ENCODE measurements at regions not wholly inside any gene's neighbourhood (a gene's known extent, or its start where the extent isn't known, plus 50 kb on each side); places are given as distances from the start of the nearest gene placed in this dataset.

DNA sequence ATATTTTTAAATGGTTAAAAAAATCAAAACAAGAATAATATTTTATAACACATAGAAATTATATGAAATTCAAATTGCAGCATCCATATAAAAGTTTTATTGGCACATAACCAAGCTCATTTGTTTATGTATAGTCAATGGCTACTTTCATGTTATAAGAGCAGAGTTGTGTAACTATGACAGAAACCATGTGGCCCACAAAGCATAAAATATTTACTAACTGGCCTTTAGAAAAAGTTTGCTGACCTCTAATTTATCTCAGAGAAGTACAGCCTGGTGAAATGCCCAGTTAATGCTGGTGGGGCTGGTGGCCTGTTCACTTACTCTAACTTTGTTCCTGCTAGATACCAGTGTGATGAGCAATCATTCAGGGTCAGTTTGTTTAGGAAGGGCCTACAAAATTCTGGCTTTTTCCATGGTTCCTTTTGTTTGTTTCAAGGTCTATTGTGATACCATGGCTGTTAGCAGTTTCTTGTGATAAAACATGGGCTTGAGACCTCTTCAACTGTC, 104.6 kb downstream of the PPP1R2C start:
- Histone ChIP-seq H3K4me1 (no peaks in the 10 kb centered on the region), H3K4me3 (ENCODE audit: low read depth, low read length) (no peak overlapping the region), H3K9me3 (no peaks in the 10 kb centered on the region), H3K36me3 (no peaks in the 10 kb centered on the region), H3K27me3 (no peaks in the 10 kb centered on the region)
- no peak for DNase-seq
- no peak for TF ChIP-seq CTCF (IDR thresholded peaks at IDR 0.05; ENCODE audit: low read depth, low read length)

GRCh38 chrX:42664680-42665079, 113.3 kb downstream of the PPP1R2C start:
- Histone ChIP-seq H3K27me3 (no peaks in the 10 kb centered on the region), H3K4me1 (no peaks in the 10 kb centered on the region), H3K36me3 (no peaks in the 10 kb centered on the region), H3K4me3 (ENCODE audit: low read depth, low read length) (no peak overlapping the region), H3K9me3 (no peaks in the 10 kb centered on the region)
- no peak for TF ChIP-seq CTCF (IDR thresholded peaks at IDR 0.05; ENCODE audit: low read depth, low read length)
- DNase-seq, result no peak

DNA sequence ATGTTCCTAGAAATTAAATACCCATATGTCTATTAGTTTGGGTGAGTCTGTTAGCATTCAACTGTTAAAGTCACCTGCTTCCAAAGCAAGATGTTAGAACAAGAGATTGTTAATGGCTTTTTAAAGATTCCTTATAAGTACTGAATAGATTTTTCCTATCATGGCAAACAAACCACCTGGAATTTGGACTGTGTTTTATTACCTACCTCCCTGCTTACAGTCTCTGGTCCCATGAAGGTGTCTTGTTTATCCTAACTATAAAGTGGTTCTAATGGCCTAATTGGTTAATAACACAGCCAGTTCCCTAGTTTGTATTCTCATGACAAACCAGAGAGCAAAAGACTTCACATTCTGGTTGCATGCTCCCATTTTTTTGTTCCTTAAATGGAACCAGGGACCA, 149.5 kb downstream of the PPP1R2C start:
- H3K27me3 ChIP-seq, result no peaks in the 10 kb centered on the region

DNA sequence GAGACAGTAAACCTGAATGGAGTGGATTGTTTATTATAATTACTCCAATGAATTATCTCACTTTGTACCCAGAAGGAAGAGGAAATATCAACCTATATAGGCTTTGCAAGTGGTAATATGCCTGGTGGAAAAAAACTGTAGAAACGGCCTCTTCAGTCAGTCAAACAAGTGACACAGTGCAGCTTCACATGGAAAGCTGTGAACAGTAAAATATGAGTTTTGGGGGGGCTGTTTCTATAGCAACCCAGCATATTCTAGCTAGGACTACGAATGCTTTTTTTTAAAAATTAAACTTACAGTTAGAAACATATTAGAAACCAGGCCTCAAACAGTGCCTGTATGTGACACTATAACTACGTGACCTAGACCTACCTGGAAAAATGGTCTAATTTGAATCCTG, 150.1 kb downstream of the PPP1R2C start:
- DNase-seq, result no peak
- no peaks in the 10 kb centered on the region for H3K9me3 ChIP-seq
- TF ChIP-seq CTCF (IDR thresholded peaks at IDR 0.05; ENCODE audit: low read depth, low read length), result no peak
- no peak overlapping the region for H3K4me3 ChIP-seq (ENCODE audit: low read depth, low read length)
- H3K36me3 ChIP-seq, result no peaks in the 10 kb centered on the region
- H3K4me1 ChIP-seq, result no peaks in the 10 kb centered on the region
- no peaks in the 10 kb centered on the region for H3K27me3 ChIP-seq

More for the DNA sequence above, 149.5 kb downstream of the PPP1R2C start:
- Histone ChIP-seq H3K9me3 (no peaks in the 10 kb centered on the region), H3K4me3 (ENCODE audit: low read depth, low read length) (no peak overlapping the region), H3K4me1 (no peaks in the 10 kb centered on the region), H3K36me3 (no peaks in the 10 kb centered on the region)
- DNase-seq, result no peak
- no peak for TF ChIP-seq CTCF (IDR thresholded peaks at IDR 0.05; ENCODE audit: low read depth, low read length)

DNA sequence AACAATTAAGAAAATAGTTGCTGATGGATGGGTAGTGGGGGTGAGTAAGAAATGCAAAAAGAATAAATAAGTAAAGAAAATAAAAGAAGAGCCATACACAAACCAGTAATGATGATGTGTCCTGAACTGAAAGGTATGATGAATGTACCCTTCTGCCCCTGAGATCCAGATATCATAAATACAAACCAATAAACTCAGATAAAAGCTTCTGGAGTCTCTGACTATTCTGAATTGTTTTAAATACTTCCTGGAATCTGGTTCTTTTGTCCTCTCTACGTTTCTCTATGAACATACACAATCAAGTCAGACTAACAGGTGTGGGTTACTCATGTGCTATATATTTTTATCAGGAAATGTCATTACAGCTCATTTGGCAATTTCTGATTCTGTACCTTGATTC, 153.4 kb downstream of the PPP1R2C start:
- no peak for TF ChIP-seq CTCF (IDR thresholded peaks at IDR 0.05; ENCODE audit: low read depth, low read length)
- Histone ChIP-seq H3K27me3 (no peaks in the 10 kb centered on the region), H3K36me3 (no peaks in the 10 kb centered on the region), H3K4me3 (ENCODE audit: low read depth, low read length) (no peak overlapping the region), H3K4me1 (no peaks in the 10 kb centered on the region), H3K9me3 (no peaks in the 10 kb centered on the region)
- DNase-seq, result no peak

GRCh38 chrX:42619068-42619467, 158.9 kb downstream of the PPP1R2C start:
- H3K4me3 ChIP-seq (ENCODE audit: low read depth, low read length), result no peak overlapping the region
- H3K4me1 ChIP-seq, result no peaks in the 10 kb centered on the region
- no peaks in the 10 kb centered on the region for H3K36me3 ChIP-seq
- no peak for TF ChIP-seq CTCF (IDR thresholded peaks at IDR 0.05; ENCODE audit: low read depth, low read length)
- H3K27me3 ChIP-seq, result no peaks in the 10 kb centered on the region
- H3K9me3 ChIP-seq, result no peaks in the 10 kb centered on the region
- no peak for DNase-seq
